Activated CD4-positive, alpha-beta memory T cell treated with anti-CD3 and anti-CD28 coated beads for 36 hours (primary cell): ENCODE measurements at regions not wholly inside any gene's neighbourhood (a gene's known extent, or its start where the extent isn't known, plus 50 kb on each side); places are given as distances from the start of the nearest gene placed in this dataset.

Experiments
- CTCF ChIA-PET: fragments of 350-600 bp; sonication (Branson Sonifier 250); formaldehyde crosslinking; loops from one replicate; lab custom pipeline; 2021; ENCODE audit warnings: antibody characterized with exemption, inconsistent platforms; lab: Charles Lee
- POLR2A ChIA-PET: fragments of 350-600 bp; sonication (Branson Sonifier 250); formaldehyde crosslinking; loops from one replicate; lab custom pipeline; 2021; ENCODE audit warnings: antibody characterized with exemption; lab: Charles Lee
- DNase-seq: peaks from one replicate; pipeline ENCODE4 v3.0.0-alpha.2; 2020
- H3K27ac Mint-ChIP-seq: one replicate; pipeline ENCODE4 v1.8.0; 2021; ENCODE audit warnings: mixed read lengths
- H3K27me3 Mint-ChIP-seq: one replicate; pipeline ENCODE4 v1.8.0; 2021; ENCODE audit warnings: mixed read lengths
- H3K36me3 Mint-ChIP-seq: one replicate; pipeline ENCODE4 v1.8.0; 2021; ENCODE audit warnings: mixed read lengths
- H3K4me1 Mint-ChIP-seq: one replicate; pipeline ENCODE4 v1.8.0; 2021; ENCODE audit warnings: low read depth, mixed read lengths
- H3K4me3 Mint-ChIP-seq: one replicate; pipeline ENCODE4 v1.8.0; 2021; ENCODE audit warnings: mild to moderate bottlenecking, mixed read lengths
- H3K9me3 Mint-ChIP-seq: one replicate; pipeline ENCODE4 v1.8.0; 2021; ENCODE audit warnings: mixed read lengths
- intact Hi-C: fragments of 100-400 bp; cut with micrococcal nuclease; formaldehyde crosslinking; loops from one replicate; pipeline ENCODE4 v1.15.1; 2023

DNA sequence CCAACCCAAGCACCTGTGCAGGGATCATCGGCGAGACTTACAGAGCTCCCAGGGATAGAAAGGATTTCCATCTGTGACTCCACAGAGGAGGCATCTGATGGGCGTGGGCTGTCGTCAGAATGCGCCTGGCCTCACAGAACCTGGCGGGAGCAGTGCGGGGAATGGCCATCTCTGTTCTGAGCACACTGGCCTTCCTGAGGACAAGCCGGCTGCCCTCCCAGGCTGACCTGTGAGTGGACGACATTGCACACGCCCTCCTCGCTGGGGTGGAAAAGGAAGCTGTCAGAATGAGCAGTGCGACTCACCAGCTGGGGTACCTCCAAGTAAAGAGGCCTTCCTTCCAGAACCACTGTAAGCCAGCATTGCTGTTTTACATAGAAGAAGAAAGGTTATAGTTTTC lies 234.6 kb upstream of the PITRM1 start:
- Mint-ChIP-seq H3K27me3 (no peaks in the 10 kb centered on the region), H3K27ac (no peak overlapping the region), H3K4me3 (no peak overlapping the region), H3K9me3 (peaks cover 3% of the 10 kb centered on the region), H3K36me3 (no peaks in the 10 kb centered on the region), H3K4me1 (peaks cover 4% of the 10 kb centered on the region)
- POLR2A ChIA-PET, result no interaction called here
- intact Hi-C loops, result no loop called here
- no peak for DNase-seq
- CTCF ChIA-PET, result no interaction called here

- DNase-seq, result no peak
- Mint-ChIP-seq H3K9me3 (peaks cover 3% of the 10 kb centered on the region), H3K27me3 (no peaks in the 10 kb centered on the region), H3K4me3 (no peak overlapping the region), H3K27ac (no peak overlapping the region), H3K4me1 (peaks cover 4% of the 10 kb centered on the region), H3K36me3 (no peaks in the 10 kb centered on the region)
- intact Hi-C loops, result no loop called here
- CTCF ChIA-PET, result no interaction called here
- POLR2A ChIA-PET, result interaction anchor here (0.6 kb wide), 1 partner anchor 12 kb away, joined by 3 read pairs; no protein-coding TSS in a partner anchor
Observed at GRCh38 chr10:3406556-3406955, 234.0 kb upstream of the PITRM1 start.

- H3K4me3 Mint-ChIP-seq, result no peak overlapping the region
- intact Hi-C loops, result no loop called here
- CTCF ChIA-PET, result no interaction called here
Observed at GRCh38 chr10:3404381-3404780, 231.8 kb upstream of the PITRM1 start.

GRCh38 chr10:3402187-3402751 lies 229.7 kb upstream of the PITRM1 start:
- no peak overlapping the region for H3K27ac Mint-ChIP-seq
- H3K9me3 Mint-ChIP-seq, result no peaks in the 10 kb centered on the region
- ChIA-PET POLR2A (no interaction called here), CTCF (no interaction called here)
- H3K36me3 Mint-ChIP-seq, result no peaks in the 10 kb centered on the region
- intact Hi-C loops, result no loop called here
- no peak overlapping the region for H3K4me3 Mint-ChIP-seq
- H3K27me3 Mint-ChIP-seq, result peaks cover 3% of the 10 kb centered on the region
- no peak for DNase-seq
- no peaks in the 10 kb centered on the region for H3K4me1 Mint-ChIP-seq

More at GRCh38 chr10:3404381-3404780, 231.8 kb upstream of the PITRM1 start:
- Mint-ChIP-seq H3K36me3 (no peaks in the 10 kb centered on the region), H3K9me3 (no peaks in the 10 kb centered on the region), H3K4me1 (peaks cover 4% of the 10 kb centered on the region), H3K27me3 (no peaks in the 10 kb centered on the region), H3K27ac (no peak overlapping the region)
- DNase-seq, result no peak
- POLR2A ChIA-PET, result no interaction called here

- peaks cover 5% of the 10 kb centered on the region for H3K27me3 Mint-ChIP-seq
- CTCF ChIA-PET, result no interaction called here
- H3K4me1 Mint-ChIP-seq, result peaks cover 2% of the 10 kb centered on the region
- H3K27ac Mint-ChIP-seq, result no peak overlapping the region
- intact Hi-C loops, result no loop called here
- H3K36me3 Mint-ChIP-seq, result no peaks in the 10 kb centered on the region
- DNase-seq, result no peak
- no peaks in the 10 kb centered on the region for H3K9me3 Mint-ChIP-seq
- POLR2A ChIA-PET, result interaction anchor here (0.6 kb wide), 1 partner anchor 1983 kb away, joined by 4 read pairs; no protein-coding TSS in a partner anchor
- H3K4me3 Mint-ChIP-seq, result no peak overlapping the region
Observed at GRCh38 chr10:3401491-3401938, 228.9 kb upstream of the PITRM1 start.

GRCh38 chr10:3400348-3400747 lies 227.8 kb upstream of the PITRM1 start:
- no peaks in the 10 kb centered on the region for H3K9me3 Mint-ChIP-seq

GRCh38 chr10:3399756-3400155 lies 227.2 kb upstream of the PITRM1 start:
- CTCF ChIA-PET, result no interaction called here
- POLR2A ChIA-PET, result no interaction called here
- no peaks in the 10 kb centered on the region for H3K9me3 Mint-ChIP-seq
- no peak overlapping the region for H3K4me3 Mint-ChIP-seq
- H3K36me3 Mint-ChIP-seq, result no peaks in the 10 kb centered on the region
- no peak for DNase-seq
- H3K27ac Mint-ChIP-seq, result no peak overlapping the region
- H3K27me3 Mint-ChIP-seq, result peaks cover 5% of the 10 kb centered on the region
- intact Hi-C loops, result no loop called here
- peaks cover 2% of the 10 kb centered on the region for H3K4me1 Mint-ChIP-seq

More at GRCh38 chr10:3400348-3400747, 227.8 kb upstream of the PITRM1 start:
- Mint-ChIP-seq H3K27me3 (peaks cover 5% of the 10 kb centered on the region), H3K4me1 (peaks cover 2% of the 10 kb centered on the region), H3K27ac (no peak overlapping the region), H3K36me3 (no peaks in the 10 kb centered on the region), H3K4me3 (no peak overlapping the region)
- DNase-seq, result no peak
- intact Hi-C loops, result no loop called here
- POLR2A ChIA-PET, result no interaction called here
- CTCF ChIA-PET, result no interaction called here

- ChIA-PET POLR2A (no interaction called here), CTCF (no interaction called here)
- intact Hi-C loops, result no loop called here
- peaks cover 2% of the 10 kb centered on the region for H3K4me1 Mint-ChIP-seq
- no peaks in the 10 kb centered on the region for H3K36me3 Mint-ChIP-seq
- peaks cover 5% of the 10 kb centered on the region for H3K9me3 Mint-ChIP-seq
- H3K4me3 Mint-ChIP-seq, result no peak overlapping the region
- H3K27ac Mint-ChIP-seq, result no peak overlapping the region
- peaks cover 5% of the 10 kb centered on the region for H3K27me3 Mint-ChIP-seq
- no peak for DNase-seq
Observed at GRCh38 chr10:3398825-3399646, 226.5 kb upstream of the PITRM1 start.

DNA sequence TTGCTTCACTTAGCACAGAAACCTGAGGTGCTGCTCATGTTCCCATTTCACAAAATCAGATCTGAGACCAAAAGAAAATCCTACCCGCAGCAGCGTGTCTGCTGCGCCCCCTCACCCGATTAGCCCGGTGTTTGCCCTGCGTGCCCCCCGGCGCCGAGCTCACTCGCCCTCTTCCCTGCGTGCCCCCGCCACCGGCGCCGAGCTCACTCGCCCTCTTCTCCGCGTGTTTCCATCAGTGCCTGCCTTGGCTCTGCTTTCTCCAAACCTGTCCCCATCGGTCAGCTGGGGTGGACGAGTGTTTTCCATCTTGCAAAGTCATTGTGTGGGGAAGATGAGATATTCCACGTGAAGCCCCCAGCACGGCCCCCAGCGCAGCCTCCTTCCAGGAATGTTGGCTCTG lies 225.3 kb upstream of the PITRM1 start:
- no peak for DNase-seq
- POLR2A ChIA-PET, result no interaction called here
- Mint-ChIP-seq H3K36me3 (no peaks in the 10 kb centered on the region), H3K9me3 (peaks cover 5% of the 10 kb centered on the region), H3K4me1 (peaks cover 2% of the 10 kb centered on the region), H3K27ac (no peak overlapping the region), H3K27me3 (peaks cover 5% of the 10 kb centered on the region), H3K4me3 (no peak overlapping the region)
- CTCF ChIA-PET, result no interaction called here
- intact Hi-C loops, result no loop called here

GRCh38 chr10:3397231-3397630 lies 224.6 kb upstream of the PITRM1 start:
- H3K36me3 Mint-ChIP-seq, result no peaks in the 10 kb centered on the region
- no peak overlapping the region for H3K4me3 Mint-ChIP-seq
- intact Hi-C loops, result no loop called here
- peaks cover 2% of the 10 kb centered on the region for H3K4me1 Mint-ChIP-seq
- CTCF ChIA-PET, result no interaction called here
- peaks cover 5% of the 10 kb centered on the region for H3K9me3 Mint-ChIP-seq
- no peak for DNase-seq
- POLR2A ChIA-PET, result no interaction called here
- H3K27me3 Mint-ChIP-seq, result peaks cover 5% of the 10 kb centered on the region
- H3K27ac Mint-ChIP-seq, result no peak overlapping the region

GRCh38 chr10:3396116-3396515 lies 223.5 kb upstream of the PITRM1 start:
- DNase-seq, result no peak
- Mint-ChIP-seq H3K27ac (no peak overlapping the region), H3K9me3 (peaks cover 5% of the 10 kb centered on the region), H3K36me3 (no peaks in the 10 kb centered on the region), H3K27me3 (peaks cover 5% of the 10 kb centered on the region), H3K4me1 (peaks cover 2% of the 10 kb centered on the region), H3K4me3 (no peak overlapping the region)
- ChIA-PET CTCF (no interaction called here), POLR2A (no interaction called here)
- intact Hi-C loops, result no loop called here

GRCh38 chr10:3395458-3395861 lies 222.9 kb upstream of the PITRM1 start:
- ChIA-PET CTCF (no interaction called here), POLR2A (interaction anchor here (1.2 kb wide), 1 partner anchor 380 kb away, joined by 5 read pairs; no protein-coding TSS in a partner anchor)
- H3K27ac Mint-ChIP-seq, result no peak overlapping the region

More at GRCh38 chr10:3395458-3395861, 222.9 kb upstream of the PITRM1 start:
- H3K4me1 Mint-ChIP-seq, result peaks cover 2% of the 10 kb centered on the region
- intact Hi-C loops, result no loop called here
- no peak overlapping the region for H3K4me3 Mint-ChIP-seq
- no peaks in the 10 kb centered on the region for H3K36me3 Mint-ChIP-seq
- peaks cover 5% of the 10 kb centered on the region for H3K9me3 Mint-ChIP-seq
- H3K27me3 Mint-ChIP-seq, result peaks cover 5% of the 10 kb centered on the region
- DNase-seq, result no peak
